ENCODE measurements at regions not wholly inside any gene's neighbourhood (a gene's known extent, or its start where the extent isn't known, plus 50 kb on each side); places are given as distances from the start of the nearest gene placed in this dataset.

DNA sequence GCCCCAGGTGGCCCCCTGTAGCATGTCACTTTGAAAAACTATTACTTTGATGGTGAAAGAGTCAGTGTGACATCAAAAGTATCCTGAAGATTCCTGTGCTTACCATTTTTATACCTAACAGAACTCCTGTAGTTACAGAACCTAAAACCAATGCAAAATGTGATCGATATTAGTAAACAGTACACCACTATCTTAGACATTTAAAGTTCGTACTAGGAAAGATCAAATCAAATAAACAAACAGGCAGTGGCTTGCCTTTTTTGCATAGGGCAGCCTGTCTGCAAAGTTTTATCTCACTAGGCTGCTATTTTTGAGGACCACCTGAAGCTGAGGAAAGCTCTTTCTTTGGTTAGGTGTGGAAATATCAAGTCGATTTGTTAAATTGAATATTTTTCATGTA lies 944.0 kb upstream of the CITED2 start:
- no peak overlapping the region for H2AFZ ChIP-seq (ENCODE audit: low read depth, low read length, severe bottlenecking)
- no peak overlapping the region for H3K9ac ChIP-seq (ENCODE audit: low read length)
- no peak overlapping the region for H3K4me3 ChIP-seq (ENCODE audit: insufficient read depth, low read length, poor library complexity, severe bottlenecking)
- no peaks in the 10 kb centered on the region for H4K20me1 ChIP-seq (ENCODE audit: low read depth, low read length)
- TF ChIP-seq EZH2phosphoT487 (conservative IDR thresholded peaks at IDR 0.05; ENCODE audit: low read length), result no peak
- TF ChIP-seq, protein P1, sequence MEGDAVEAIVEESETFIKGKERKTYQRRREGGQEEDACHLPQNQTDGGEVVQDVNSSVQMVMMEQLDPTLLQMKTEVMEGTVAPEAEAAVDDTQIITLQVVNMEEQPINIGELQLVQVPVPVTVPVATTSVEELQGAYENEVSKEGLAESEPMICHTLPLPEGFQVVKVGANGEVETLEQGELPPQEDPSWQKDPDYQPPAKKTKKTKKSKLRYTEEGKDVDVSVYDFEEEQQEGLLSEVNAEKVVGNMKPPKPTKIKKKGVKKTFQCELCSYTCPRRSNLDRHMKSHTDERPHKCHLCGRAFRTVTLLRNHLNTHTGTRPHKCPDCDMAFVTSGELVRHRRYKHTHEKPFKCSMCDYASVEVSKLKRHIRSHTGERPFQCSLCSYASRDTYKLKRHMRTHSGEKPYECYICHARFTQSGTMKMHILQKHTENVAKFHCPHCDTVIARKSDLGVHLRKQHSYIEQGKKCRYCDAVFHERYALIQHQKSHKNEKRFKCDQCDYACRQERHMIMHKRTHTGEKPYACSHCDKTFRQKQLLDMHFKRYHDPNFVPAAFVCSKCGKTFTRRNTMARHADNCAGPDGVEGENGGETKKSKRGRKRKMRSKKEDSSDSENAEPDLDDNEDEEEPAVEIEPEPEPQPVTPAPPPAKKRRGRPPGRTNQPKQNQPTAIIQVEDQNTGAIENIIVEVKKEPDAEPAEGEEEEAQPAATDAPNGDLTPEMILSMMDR (IDR thresholded peaks at IDR 0.05; ENCODE audit: insufficient read depth, low read length, poor library complexity, severe bottlenecking), result no peak
- no peaks in the 10 kb centered on the region for H3K27me3 ChIP-seq (ENCODE audit: low read length)
- H3K27ac ChIP-seq (ENCODE audit: low read depth, low read length), result no peak overlapping the region
- H3K9me2 ChIP-seq (replicated peaks; ENCODE audit: insufficient read depth, low read length), result no peaks in the 10 kb centered on the region
- no peaks in the 10 kb centered on the region for H3K9me3 ChIP-seq (ENCODE audit: insufficient read depth, low read length)
- H3K4me2 ChIP-seq (ENCODE audit: low read depth, low read length, poor library complexity, severe bottlenecking), result no peak overlapping the region
- H3K36me3 ChIP-seq (ENCODE audit: low read length), result no peaks in the 10 kb centered on the region
- no peaks in the 10 kb centered on the region for H3K79me2 ChIP-seq (ENCODE audit: insufficient read depth, low read length)
- no peaks in the 10 kb centered on the region for H3F3A ChIP-seq (ENCODE audit: insufficient read depth)

DNA sequence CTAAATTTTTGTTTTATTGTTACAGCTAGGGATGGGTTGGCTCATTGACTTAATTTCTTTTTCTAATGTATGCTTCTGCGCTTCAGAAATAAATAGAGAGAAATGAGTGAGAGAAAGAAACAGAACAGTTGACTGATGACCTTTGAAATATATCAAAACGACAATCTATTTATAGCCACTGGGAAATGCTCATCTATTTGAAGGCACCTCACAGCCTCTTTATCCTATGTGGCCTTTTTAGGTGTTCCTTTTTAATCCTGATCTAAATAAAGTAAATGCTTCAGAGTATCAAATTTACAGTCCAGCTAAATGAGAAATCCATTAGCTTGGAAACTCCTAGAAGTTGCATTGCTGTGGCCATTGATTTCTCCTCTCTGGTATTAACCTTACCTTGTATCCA lies 943.5 kb upstream of the CITED2 start:
- H3K9me2 ChIP-seq (replicated peaks; ENCODE audit: insufficient read depth, low read length), result no peaks in the 10 kb centered on the region
- no peaks in the 10 kb centered on the region for H3K79me2 ChIP-seq (ENCODE audit: insufficient read depth, low read length)
- TF ChIP-seq, protein P1 (IDR thresholded peaks at IDR 0.05; ENCODE audit: insufficient read depth, low read length, poor library complexity, severe bottlenecking), result no peak
- no peak for TF ChIP-seq EZH2phosphoT487 (conservative IDR thresholded peaks at IDR 0.05; ENCODE audit: low read length)
- H3K36me3 ChIP-seq (ENCODE audit: low read length), result no peaks in the 10 kb centered on the region
- no peak overlapping the region for H3K4me3 ChIP-seq (ENCODE audit: insufficient read depth, low read length, poor library complexity, severe bottlenecking)
- no peaks in the 10 kb centered on the region for H3F3A ChIP-seq (ENCODE audit: insufficient read depth)
- no peak overlapping the region for H3K27ac ChIP-seq (ENCODE audit: low read depth, low read length)
- H2AFZ ChIP-seq (ENCODE audit: low read depth, low read length, severe bottlenecking), result no peak overlapping the region
- no peak overlapping the region for H3K9ac ChIP-seq (ENCODE audit: low read length)
- no peaks in the 10 kb centered on the region for H4K20me1 ChIP-seq (ENCODE audit: low read depth, low read length)
- no peak overlapping the region for H3K4me2 ChIP-seq (ENCODE audit: low read depth, low read length, poor library complexity, severe bottlenecking)
- no peaks in the 10 kb centered on the region for H3K9me3 ChIP-seq (ENCODE audit: insufficient read depth, low read length)
- H3K27me3 ChIP-seq (ENCODE audit: low read length), result no peaks in the 10 kb centered on the region

DNA sequence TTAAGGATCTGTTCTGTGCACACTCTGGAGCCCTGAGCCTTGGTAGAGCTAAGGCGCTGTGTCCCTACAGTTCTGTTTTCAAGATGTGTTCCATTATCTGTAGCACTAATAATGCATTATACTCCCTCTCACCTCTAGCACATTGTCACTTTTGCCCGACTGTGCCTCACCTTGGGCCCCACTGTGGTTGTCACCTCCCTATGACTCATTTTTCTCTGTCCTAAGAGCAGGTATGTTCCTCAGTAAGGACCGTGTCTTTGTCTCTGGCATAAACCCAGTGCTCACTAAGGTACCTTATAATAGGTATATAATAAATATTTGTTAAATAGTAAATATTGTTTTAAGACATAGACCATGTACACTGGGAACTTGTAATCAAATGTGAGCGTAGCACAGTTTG lies 942.5 kb upstream of the CITED2 start:
- TF ChIP-seq EZH2phosphoT487 (conservative IDR thresholded peaks at IDR 0.05; ENCODE audit: low read length), result no peak
- TF ChIP-seq, protein P1 (IDR thresholded peaks at IDR 0.05; ENCODE audit: insufficient read depth, low read length, poor library complexity, severe bottlenecking), result no peak
- Histone ChIP-seq H3F3A (ENCODE audit: insufficient read depth) (no peaks in the 10 kb centered on the region), H3K9ac (ENCODE audit: low read length) (no peak overlapping the region), H4K20me1 (ENCODE audit: low read depth, low read length) (no peaks in the 10 kb centered on the region), H3K27me3 (ENCODE audit: low read length) (no peaks in the 10 kb centered on the region), H3K36me3 (ENCODE audit: low read length) (no peaks in the 10 kb centered on the region), H3K9me3 (ENCODE audit: insufficient read depth, low read length) (no peaks in the 10 kb centered on the region), H3K4me2 (ENCODE audit: low read depth, low read length, poor library complexity, severe bottlenecking) (no peak overlapping the region), H3K9me2 (replicated peaks; ENCODE audit: insufficient read depth, low read length) (no peaks in the 10 kb centered on the region), H3K79me2 (ENCODE audit: insufficient read depth, low read length) (no peaks in the 10 kb centered on the region), H2AFZ (ENCODE audit: low read depth, low read length, severe bottlenecking) (no peak overlapping the region), H3K4me3 (ENCODE audit: insufficient read depth, low read length, poor library complexity, severe bottlenecking) (no peak overlapping the region), H3K27ac (ENCODE audit: low read depth, low read length) (no peak overlapping the region)
